Right renal pelvis (tissue), 4 donors: ENCODE measurements at regions not wholly inside any gene's neighbourhood (a gene's known extent, or its start where the extent isn't known, plus 50 kb on each side); places are given as distances from the start of the nearest gene placed in this dataset.
"Not testable (repeated sequence)": the region's sequence is repeated elsewhere in the genome, so short reads cannot be mapped to it uniquely, and the experiment has no call there.

Experiments
- DNase-seq, 4 donors: peaks; one replicate each; pipeline ENCODE4 v3.0.0-alpha.2; 2013; ENCODE audit warnings: low read depth in 4 of 4, low spot score in 3 of 4, missing footprints in 1 of 4

DNA sequence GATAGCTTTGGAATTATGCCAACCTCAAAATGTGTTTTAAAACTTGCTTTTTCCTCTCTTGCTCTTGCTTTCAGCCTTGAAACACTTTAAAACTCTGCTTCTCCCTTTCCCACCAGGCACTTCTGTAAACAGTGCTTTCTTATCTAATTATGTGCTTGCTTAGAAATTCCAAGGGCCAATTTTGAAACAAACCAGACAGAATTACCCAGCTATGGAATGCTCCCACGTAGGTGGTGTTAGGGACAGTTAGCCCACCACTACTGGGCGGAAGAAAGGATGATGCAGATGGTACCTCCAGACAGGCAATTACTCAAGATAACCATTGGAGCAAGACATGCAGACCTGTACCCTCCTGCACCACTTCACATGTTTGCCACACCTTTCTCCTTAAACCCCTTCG, 523.0 kb upstream of the PTPRD start:
- no peak for DNase-seq

DNA sequence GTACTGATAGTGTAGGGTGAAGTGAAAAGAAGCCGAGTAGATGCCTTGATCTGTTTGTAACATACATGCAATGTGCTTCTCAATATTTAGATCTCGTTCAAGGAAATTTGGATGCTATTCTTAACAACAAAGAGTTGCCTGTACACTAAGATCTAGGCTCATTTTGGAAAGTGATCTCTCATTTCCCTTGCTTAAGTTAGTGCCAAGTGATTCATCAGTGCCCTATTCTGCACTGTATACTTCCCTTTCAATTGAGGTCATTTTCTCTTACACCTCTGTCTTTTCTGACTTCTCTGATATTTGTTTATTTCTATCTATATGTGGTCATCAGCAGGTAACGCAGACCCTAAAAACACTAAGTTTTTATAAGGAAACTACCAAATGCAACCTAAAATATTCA, 528.6 kb upstream of the PTPRD start:
- DNase-seq = no peak

DNA sequence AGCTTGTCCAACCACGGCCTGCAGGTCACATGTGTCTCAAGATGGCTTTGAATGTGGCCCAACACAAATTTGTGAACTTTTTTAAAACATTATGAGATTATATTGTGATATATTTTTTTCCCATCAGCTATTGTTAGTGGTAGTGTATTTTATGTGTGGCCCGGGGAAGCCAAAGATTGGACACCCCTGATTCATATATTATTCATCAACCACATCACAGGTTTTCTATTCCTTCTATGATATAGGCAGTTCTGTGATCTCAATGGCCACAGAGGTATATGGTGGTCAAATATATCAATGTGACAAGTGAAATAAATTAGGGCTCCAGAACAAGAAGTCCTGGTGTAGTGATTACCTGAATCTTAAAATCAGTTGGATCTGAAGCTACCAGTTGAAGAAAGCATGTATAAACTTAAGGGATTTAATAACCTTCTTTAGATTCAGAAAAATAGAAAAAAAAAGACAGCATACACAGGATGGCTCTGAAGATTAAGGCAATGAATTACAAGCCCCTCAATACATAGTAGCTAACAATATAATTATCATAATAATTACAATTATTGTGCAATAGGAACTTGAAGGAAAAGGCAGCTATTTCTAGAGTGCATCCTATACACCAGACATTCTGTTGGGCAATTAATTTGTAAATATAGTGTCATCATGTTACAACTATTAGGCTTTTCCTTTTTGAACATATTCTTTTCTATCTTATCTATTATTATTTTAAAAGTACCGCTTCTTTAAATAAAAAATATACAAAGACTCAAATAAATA, 530.4 kb upstream of the PTPRD start:
- no peak for DNase-seq

- no peak for DNase-seq
Observed at GRCh38 chr9:11144746-11145145, 531.9 kb upstream of the PTPRD start.

DNA sequence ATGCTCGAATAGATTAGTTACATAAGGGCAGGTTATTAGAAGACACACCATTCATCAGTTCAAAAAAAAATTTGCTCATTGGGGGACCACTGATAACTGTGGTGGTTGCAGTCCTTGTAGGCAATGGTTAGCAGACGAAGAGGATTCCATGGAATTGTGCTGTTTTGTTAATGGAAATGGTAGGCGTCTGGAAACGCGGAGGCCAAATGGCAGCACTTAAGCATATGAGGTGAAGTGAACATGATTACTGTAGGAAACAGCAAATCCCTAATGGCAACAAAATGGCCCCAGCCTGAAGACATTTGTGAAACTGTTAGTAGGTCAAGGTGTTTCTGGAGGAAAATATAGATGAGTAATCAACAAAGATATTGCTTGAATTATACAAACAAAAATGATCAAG, 535.4 kb upstream of the PTPRD start:
- DNase-seq = no peak

- DNase-seq = no peak
Observed at GRCh38 chr9:11149065-11149464, 536.3 kb upstream of the PTPRD start.

- DNase-seq = no peak
Observed at GRCh38 chr9:11158063-11158462, 545.3 kb upstream of the PTPRD start.

DNA sequence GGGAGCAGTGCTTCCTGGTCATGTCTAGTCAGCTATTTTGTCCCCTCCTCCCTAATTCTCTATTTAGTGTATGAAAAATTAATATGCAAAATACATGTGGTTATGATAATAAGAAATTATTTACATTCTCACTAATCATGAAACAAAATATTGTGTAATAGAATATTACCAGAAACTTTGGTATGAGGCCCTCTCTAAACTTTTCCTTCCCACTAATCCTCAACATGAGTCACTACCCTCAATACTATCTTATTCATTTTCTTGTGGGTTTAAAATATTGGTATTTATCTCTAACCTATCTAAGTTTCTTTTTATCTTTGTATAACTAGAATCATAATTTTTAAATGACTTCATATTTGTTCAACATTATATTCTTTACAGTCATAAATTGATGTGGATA, 545.9 kb upstream of the PTPRD start:
- no peak for DNase-seq

- DNase-seq = no peak
Observed at GRCh38 chr9:11159318-11159862, 546.6 kb upstream of the PTPRD start.

DNA sequence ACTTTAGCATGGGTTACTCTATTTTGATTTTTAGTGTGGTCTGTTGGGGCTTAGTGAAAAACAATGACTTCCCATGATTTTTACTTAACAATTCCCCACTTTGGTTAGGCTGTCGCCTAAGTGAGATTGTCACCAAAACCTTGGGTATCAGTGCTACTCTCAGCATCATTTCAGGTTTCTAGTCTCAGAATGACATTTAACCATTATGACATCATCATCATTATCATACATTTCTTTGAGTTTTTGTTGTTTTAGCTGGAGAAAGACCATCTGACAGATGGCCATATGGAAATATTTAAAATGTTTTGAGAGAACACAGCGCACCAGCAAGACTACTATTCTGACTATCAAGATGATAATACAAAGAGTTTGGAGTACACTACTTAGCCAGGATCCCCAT, 551.0 kb upstream of the PTPRD start:
- DNase-seq = no peak

DNA sequence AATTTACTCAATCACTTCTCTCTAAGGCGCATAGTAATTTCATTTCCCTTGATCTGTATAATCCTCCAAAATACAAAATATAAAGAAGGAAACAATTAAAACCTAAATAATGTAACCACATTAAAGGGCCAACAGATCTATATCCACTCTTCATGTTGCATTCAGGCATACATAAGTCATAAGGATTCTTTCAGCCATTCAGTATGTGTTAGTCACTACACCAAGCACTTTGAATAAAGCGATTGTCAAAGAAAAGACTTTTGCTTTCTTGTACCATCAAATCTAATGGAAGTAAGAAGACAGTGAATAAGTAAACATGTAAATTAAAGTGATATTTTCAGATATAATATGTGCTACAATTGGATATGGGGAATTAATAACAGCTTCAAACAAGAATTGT, 569.2 kb upstream of the PTPRD start:
- DNase-seq = no peak

DNA sequence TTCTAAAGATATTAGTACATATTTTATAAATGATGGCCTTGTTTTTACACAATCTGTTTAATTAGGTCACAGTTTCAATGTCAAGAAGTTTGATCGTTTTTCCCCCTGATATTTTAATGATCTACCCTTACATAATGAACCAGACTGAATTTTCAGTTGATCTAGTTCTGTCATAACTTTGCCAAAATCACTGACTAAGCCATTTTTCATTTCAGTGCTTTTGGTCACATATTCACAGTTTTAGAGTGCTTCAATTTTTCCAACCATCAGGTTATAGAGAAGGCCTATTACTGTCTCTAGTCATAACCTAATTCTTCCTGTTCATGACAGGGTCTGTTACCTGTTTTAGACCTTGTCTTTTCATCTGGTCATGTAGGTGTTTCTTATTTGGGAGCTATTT, 577.9 kb upstream of the PTPRD start:
- DNase-seq = no peak

- no peak for DNase-seq
Observed at GRCh38 chr9:11192993-11193392, 580.2 kb upstream of the PTPRD start.

DNA sequence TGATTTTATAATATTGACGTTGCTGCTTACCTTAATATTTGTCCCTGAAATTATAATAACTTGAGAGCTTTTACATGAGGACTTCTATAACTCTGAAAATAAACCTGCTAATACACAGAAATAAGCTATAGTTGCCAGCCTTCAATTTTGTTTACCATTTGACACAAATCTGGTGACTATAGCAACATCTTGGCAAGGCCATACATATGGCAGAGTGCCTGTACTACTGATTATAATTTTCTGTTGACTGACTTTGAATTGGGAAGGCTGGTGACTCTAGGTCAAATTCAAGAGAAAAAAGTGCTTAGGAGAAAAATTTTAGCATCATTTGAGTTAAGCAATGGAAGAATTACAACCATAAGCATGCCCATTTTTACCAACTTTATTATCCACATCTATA, 581.4 kb upstream of the PTPRD start:
- no peak for DNase-seq

DNA sequence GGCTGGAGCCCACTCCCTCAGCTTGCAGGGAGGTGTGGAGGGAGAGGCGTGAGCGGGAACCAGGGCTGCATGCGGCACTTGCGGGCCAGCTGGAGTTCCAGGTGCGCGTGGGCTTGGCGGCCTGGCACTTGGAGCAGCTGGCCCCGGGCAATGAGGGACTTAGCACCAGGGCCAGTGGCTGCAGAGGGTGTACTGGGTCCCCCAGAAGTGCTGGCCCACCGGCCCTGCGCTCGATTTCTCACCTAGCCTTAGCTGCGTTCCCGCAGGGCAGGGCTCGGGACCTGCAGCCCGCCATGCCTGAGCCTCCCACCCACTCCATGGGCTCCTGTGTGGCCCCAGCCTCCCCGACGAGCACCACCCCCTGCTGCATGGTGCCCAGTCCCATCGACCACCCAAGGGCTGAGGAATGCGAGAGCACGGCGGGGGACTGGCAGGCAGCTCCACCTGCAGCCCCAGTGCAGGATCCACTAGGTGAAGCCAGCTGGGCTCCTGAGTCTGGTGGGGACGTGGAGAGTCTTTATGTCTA, 584.1 kb upstream of the PTPRD start:
- not testable (repeated sequence) for DNase-seq

- DNase-seq = no peak
Observed at GRCh38 chr9:11199335-11199734, 586.5 kb upstream of the PTPRD start.

GRCh38 chr9:11204521-11204920, 591.7 kb upstream of the PTPRD start:
- no peak for DNase-seq

- DNase-seq = no peak
Observed at GRCh38 chr9:11206925-11207324, 594.1 kb upstream of the PTPRD start.

- no peak for DNase-seq
Observed at GRCh38 chr9:11233696-11234095, 620.9 kb upstream of the PTPRD start.

GRCh38 chr9:11235061-11235460, 622.3 kb upstream of the PTPRD start:
- no peak for DNase-seq

GRCh38 chr9:11241779-11242178, 629.0 kb upstream of the PTPRD start:
- no peak for DNase-seq

- DNase-seq = no peak
Observed at GRCh38 chr9:11257992-11258391, 645.2 kb upstream of the PTPRD start.
